ENCODE measurements at regions not wholly inside any gene's neighbourhood (a gene's known extent, or its start where the extent isn't known, plus 50 kb on each side); places are given as distances from the start of the nearest gene placed in this dataset.

DNA sequence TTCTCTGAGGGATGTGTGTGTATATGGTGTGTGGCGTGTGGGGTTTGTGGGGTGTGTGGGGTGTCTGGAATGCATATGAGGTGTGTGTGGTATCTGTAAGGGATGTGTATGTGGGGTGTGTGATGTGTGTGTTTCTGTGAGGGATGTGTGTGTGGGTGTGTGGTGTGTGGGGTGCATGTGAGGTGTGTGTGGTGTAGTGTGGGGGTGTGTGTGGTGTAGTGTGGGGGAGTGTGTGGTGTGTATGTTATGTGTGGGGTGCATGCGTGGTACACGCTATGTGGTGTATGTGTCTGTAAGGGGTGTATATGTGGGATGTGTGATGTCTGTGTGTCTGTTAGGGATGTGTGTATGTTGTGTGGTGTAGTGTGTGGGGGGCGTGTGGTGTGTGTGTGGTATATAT is 300.0 kb downstream of the FGF9 start:
- no peak for DNase-seq

DNA sequence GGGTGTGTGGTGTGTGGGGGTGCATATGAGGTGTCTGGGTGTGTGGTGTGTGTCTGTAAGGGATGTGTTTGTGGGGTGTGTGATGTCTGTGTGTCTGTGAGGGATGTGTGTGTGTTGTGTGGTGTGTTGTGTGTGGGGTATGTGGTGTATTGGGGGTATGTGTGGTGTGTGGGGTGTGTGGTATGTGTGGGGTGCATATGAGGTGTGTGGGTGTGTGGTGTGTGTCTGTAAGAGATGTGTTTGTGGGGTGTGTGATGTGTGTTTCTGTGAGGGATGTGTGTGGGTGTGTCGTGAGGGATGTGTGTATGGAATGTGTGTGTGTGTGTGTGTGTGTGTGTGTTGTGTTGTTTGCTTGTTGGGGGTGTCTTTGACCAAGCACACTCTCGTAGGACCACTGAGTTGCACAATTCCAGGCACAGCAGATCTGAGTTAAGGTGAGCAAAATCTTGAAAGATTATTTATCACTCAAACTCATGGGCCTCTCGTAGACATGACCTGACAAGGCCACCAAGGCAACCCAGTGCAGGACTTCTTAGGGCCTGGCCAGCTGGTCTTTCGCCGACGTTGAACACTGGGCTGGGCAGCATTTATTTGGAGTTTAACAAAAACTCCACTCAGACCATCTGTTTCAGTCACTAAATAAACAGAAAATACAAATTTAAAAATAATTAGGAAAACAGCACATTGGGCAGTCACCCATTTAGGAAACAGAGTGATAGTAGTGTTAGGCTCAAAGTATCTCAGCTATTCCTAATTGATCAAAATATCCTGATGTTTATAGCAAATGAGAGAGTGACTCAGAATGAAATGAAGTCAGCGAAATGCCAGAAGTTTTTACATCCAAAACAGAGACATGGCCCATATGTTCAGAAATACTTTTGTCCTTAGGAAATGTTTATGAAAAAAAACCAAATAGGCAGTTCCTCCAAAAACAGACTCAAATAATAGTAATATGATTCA is 301.1 kb downstream of the FGF9 start:
- peak in 1 of 2 experiments; percentile 68 for DNase-seq

DNA sequence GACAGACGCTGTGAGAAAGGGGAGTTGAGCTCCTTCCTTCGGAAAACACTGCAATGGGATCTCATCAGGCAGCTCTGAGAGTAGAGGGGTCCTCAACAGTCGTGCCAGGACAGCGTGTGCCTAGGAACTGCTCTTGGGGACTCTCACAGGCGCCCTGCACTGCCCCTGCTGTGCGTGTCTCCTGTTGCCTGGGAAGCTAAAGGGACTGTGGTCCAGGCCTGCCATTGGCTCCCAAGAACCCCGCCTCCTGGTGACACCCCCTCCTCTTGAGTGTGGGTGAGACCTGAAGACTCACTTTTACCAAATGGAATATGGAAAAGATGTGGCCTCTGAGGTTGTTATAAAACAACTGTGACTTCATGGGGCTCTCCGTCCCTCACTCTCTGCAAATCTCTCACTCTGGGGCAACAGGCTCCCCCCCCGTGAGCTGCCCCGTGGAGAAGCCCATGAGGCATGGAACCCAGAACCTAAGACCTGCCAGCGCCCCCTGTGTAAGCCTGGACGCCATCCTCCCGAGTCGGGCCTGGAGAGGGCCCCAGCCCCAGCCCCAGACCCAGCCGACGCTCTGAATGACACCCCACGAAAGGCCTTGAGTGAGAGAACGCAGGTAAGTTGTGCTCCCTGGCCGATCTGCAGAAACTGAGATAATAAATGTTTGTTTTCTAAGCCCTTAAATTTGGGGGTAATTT is 302.7 kb downstream of the FGF9 start:
- no peak for DNase-seq

- no peak for DNase-seq
Observed at GRCh38 chr13:21974741-21975140, 303.9 kb downstream of the FGF9 start.

DNA sequence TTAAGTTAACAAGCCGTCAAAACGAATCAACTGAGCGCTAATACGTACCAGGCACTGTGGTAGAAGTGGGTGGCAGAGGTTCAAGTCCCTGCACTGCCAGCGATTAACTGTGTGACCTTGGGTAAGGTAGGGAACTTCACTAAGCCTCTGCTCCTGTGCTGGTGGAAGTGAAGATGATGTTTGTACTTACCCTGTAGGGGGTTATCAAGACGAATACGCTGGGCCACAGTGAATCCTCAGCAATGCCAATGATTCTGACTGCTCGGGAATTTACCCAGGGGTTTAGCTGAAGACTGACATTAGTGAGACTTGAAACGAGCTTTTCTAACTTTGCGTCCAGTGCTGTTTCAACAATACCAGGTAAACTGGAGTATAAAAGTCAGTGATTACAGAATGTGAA is 305.3 kb downstream of the FGF9 start:
- DNase-seq, result no peak

DNA sequence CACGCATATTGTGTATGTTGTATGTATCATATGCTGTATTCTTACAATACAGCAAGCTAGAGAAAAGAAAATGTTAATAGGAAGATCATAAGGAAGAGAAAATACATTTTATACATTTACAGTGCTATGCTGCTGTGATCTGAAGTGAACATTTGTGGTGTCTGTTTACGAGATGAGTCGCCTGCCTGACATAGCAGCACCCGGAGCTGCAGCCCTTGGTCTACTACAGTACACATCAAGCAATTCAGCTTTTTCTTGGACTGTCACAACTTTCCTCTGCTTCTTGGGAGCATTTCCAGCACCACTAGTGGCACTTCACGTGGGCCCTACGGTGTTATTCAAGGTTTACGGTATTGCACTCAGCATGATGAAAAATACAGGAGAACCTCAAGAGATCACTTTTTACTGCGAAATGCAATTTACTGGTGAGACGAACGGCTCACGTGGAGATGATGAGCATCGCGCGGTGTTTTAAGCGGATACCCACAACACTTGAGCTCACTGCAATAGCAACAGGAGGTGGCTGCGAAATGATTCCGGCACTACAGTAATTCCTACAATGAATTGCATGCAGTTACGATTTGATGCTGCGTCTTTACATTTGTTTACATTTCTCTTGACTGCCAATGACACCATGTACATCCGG is 308.4 kb downstream of the FGF9 start:
- no peak for DNase-seq

DNA sequence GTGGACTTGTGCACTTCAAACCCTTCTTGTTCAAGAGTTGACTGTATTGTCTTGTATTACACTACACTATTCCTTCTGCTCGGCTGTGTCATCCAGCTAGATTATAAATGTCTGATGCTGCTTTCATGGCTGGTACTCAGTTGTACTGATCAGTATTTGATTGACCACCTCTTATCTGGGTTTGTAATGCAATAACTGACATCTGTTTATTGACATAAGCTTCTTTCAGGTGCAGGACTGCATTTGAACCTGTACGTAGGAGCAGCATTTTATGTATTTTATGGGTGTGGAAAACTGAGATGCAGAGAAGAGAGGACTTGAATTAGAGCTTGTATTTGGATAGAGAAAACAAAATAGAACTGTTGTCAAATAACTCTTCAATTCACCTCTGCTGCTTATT is 309.2 kb downstream of the FGF9 start:
- no peak for DNase-seq

DNA sequence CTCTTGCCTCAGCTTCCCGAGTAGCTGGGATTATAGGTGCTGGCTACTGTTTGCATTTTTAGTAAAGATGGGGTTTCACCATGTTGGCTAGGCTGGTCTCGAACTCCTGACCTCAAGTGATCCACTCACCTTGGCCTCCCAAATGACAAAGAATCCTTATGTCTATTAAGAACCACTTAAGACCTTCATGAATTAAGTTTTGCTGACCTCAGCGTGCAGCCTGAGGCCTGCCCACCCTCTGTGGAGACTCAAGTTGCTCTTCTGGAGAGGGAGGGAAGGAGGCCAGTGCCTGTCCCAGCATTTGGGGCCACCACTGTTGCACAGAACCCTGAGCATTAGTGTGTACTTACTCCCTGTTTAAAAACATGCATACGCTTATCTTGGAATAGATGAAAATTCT is 313.3 kb downstream of the FGF9 start:
- no peak for DNase-seq

- no peak for DNase-seq
Observed at GRCh38 chr13:21986602-21987001, 315.7 kb downstream of the FGF9 start.

DNA sequence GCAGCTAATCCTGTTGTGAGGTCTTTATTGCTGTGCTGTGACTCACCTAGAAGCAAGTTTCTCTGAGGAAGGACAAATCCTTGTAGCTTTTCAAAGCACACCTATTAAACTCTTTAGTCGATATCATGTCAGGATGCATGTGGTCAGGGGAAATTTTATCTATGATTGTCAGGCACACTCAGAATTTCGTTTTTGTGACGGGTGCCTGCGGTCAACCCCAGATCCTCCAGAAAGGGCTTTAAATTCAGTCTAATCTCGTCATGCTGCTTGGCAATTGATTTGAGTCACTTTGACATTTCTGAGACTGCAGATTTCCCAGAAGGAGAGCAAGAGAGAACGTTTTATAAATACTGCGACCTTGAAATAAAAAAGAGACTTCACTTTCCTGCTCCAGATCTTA is 316.9 kb downstream of the FGF9 start:
- no peak for DNase-seq

DNA sequence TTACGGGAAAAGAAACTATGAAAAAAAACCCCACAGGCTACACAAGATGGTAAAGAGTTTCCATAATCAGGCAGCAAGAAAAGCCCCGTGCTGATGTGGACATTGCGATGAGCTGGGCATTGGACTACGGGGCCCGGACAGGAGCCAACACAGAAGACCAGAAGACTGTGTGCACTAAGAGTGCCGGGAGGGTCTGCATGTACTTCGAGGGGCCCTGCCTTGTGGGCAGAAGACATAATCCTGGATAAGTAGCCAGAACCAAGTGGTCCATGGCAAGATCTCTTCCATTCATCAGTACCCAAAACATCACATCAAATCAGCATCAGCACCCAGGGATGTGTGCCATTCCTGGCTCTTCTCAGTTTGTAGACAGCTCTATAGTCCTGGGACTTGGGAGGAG is 317.8 kb downstream of the FGF9 start:
- no peak for DNase-seq

DNA sequence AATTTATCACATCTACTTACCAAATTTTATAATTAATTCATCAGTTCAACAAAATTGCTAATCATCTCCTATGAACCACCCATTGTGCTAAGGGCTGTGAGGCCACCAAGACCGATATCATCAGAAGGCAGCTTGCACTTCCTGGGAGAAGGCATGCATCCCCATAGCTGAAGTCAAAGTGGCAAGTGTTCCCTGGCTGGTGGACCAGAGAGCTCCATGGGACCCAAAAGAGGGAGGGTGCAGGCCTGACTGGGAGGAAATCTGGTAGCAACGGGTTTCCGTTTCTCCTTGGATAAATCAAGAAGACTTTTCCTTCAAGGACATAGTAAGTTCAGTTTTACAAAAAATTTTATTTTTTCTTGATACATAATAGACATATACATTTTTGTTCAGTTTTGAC is 325.2 kb downstream of the FGF9 start:
- no peak for DNase-seq

GRCh38 chr13:21997726-21998125 is 326.9 kb downstream of the FGF9 start:
- peak in 1 of 2 experiments; percentile 44 for DNase-seq

DNA sequence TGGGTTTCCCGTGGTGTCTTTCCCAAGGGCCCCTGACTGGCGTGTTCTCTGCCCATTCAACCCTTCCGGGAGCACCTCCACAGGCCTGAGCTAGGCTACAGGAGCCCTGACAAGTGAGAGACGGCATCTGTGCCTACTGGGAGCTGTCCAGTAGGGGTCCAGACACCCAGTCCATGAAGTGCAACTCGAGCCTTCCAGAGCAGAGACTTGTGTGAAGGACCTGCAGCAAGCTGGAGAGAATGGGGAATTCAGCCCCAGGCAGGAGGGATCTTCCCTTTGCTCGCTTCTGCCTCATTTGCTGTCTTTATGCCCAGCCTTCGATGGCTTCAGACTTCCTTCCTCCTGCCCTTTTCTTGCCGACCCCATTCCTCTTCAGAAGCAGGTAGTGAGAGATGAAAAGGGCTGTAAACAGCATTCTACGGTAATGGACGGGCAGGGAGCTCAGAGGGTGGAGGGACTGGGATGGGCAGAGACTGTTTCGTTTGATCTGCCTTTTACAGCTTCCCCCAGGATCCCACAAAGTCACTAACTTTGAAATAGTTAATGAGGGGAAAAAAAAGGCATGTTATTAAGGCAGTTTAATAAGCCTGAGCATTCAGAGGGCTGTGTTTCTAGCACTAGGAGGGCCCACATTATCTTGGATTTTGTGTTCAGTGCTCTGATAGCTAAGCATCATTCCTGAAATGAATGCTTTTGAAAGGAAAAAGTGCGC is 327.6 kb downstream of the FGF9 start:
- no peak for DNase-seq

- DNase-seq, result no peak
Observed at GRCh38 chr13:21999666-22000065, 328.8 kb downstream of the FGF9 start.

GRCh38 chr13:22000191-22000590 is 329.3 kb downstream of the FGF9 start:
- no peak for DNase-seq

DNA sequence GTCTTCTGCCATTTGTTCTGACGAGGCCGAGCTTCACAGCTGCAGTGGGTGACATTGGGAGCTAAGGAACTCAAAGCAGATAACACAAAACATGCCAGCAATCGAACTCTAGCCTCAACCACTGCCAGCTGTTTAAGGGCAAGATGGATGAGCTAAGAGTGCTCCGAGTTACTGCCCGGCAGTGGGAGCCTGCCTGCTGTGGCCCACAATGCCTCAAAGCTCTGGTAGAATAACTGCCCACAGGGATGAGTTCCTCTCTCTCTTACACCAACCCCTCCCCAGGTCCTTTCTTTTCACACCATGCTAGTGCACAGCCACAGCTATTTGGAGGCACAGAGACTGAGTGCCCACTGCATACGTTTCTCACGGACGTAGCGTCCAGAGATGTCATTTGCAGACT is 330.5 kb downstream of the FGF9 start:
- DNase-seq, result no peak

DNA sequence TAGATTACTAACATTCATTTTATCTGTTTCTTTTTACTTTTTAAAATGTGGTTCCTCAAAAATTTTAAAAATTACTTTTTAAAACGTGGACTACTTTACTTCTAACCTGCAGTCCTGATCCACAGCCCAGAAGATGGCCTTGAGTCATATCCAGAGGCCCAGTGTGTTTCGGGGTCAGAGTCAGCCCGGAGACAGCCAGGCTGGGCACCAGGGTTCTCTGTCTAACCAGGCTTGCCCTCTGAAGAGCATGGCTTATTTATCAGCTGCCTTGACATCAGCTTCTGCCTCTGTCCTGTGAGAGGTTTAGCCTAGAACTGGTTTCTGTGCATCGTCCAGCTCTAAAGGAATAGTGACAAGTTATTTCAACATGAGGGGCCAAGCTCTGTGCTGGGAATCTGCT is 332.0 kb downstream of the FGF9 start:
- DNase-seq, result no peak

GRCh38 chr13:22009500-22009899 is 338.6 kb downstream of the FGF9 start:
- no peak for DNase-seq

- DNase-seq, result no peak
Observed at GRCh38 chr13:22009937-22010336, 339.1 kb downstream of the FGF9 start.

- no peak for DNase-seq
Observed at GRCh38 chr13:22012686-22013085, 341.8 kb downstream of the FGF9 start.

- no peak for DNase-seq
Observed at GRCh38 chr13:22014469-22014868, 343.6 kb downstream of the FGF9 start.

GRCh38 chr13:22017226-22017625 is 346.4 kb downstream of the FGF9 start:
- no peak for DNase-seq
